ENCODE measurements at regions not wholly inside any gene's neighbourhood (a gene's known extent, or its start where the extent isn't known, plus 50 kb on each side); places are given as distances from the start of the nearest gene placed in this dataset.

DNA sequence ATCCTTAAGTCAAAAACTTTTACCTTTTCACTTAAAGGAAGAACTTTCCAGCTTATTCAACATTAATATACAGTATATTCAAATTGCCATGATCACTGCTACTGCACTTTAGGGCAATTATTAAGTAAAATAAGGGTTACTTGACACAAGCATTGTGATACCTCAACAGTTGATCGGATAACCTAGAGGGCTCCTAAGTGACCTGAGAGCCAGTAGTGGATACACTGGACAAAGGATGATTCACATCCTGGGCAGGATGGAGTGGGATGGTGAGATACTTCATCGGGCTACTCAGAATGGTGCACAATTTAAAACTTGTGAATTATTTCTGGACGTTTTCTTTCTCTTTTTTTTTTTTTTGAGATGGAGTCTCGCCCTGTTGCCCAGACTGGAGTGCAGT is 54.5 kb upstream of the PPM1J start:
- H3K27me3 ChIP-seq = no peaks in the 10 kb centered on the region
- intact Hi-C loops (cut with DNase I; ENCODE audit: low total_unique reads) = no loop called here

GRCh38 chr1:112767646-112768045 is 52.5 kb upstream of the PPM1J start:
- no peaks in the 10 kb centered on the region for H3K27me3 ChIP-seq
- no peak overlapping the region for H3K4me3 ChIP-seq
- no peaks in the 10 kb centered on the region for H3K36me3 ChIP-seq
- TF ChIP-seq POLR2AphosphoS5 (IDR thresholded peaks at IDR 0.05) = no peak
- no peak for TF ChIP-seq POLR2A (IDR thresholded peaks at IDR 0.05)
- TF ChIP-seq CTCF (IDR thresholded peaks at IDR 0.05) = no peak
- no peak overlapping the region for H3K27ac ChIP-seq
- H3K4me1 ChIP-seq = no peaks in the 10 kb centered on the region
- H3K9me3 ChIP-seq = no peaks in the 10 kb centered on the region
- no peak for DNase-seq (ENCODE audit: low spot score in 2 of 2)
- intact Hi-C loops (cut with DNase I; ENCODE audit: low total_unique reads) = no loop called here

More for the DNA sequence above, 54.5 kb upstream of the PPM1J start:
- Histone ChIP-seq H3K4me1 (no peaks in the 10 kb centered on the region), H3K9me3 (no peaks in the 10 kb centered on the region), H3K27ac (no peak overlapping the region), H3K36me3 (no peaks in the 10 kb centered on the region), H3K4me3 (no peak overlapping the region)
- DNase-seq (ENCODE audit: low spot score in 2 of 2) = no peak
- TF ChIP-seq POLR2A (IDR thresholded peaks at IDR 0.05) (no peak), POLR2AphosphoS5 (IDR thresholded peaks at IDR 0.05) (no peak), CTCF (IDR thresholded peaks at IDR 0.05) (no peak)
